ENCODE measurements at regions not wholly inside any gene's neighbourhood (a gene's known extent, or its start where the extent isn't known, plus 50 kb on each side); places are given as distances from the start of the nearest gene placed in this dataset.
A peak's percentile ranks its signal among the peaks of the same experiment; 100 is the strongest.

DNA sequence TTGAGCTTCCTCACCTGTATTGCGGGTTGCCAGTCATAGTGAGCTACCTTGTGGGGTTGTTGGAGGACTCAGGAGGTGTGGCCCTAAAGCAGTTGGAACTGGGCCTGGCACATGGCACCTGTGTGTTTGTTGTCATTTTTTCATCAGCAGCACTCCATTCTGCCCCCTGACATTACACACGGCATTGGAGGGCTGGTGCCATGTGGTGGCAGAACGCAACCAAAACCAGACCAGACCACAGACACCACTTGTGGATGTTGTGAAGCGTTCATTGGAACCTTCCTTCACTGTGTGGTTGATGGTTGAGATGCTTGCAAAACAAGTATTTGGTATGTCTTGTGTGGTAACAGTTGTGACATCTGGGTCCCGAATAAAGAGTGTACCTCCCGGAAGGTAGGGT is 113.2 kb upstream of the ERCC6L2 start:
- Histone ChIP-seq H3K36me3 (no peaks in the 10 kb centered on the region), H3K4me3 (no peak overlapping the region), H3K27ac (no peak overlapping the region), H3K9me3 (no peaks in the 10 kb centered on the region), H3K27me3 (no peaks in the 10 kb centered on the region), H3K4me1 (peaks cover 0 to 20% (median 2%) of the 10 kb centered on the region in 4 donors)
- 95 to 100% methylated on average over 6 of the region's 6 CpGs for WGBS, 2 donors
- TF ChIP-seq, protein P1, sequence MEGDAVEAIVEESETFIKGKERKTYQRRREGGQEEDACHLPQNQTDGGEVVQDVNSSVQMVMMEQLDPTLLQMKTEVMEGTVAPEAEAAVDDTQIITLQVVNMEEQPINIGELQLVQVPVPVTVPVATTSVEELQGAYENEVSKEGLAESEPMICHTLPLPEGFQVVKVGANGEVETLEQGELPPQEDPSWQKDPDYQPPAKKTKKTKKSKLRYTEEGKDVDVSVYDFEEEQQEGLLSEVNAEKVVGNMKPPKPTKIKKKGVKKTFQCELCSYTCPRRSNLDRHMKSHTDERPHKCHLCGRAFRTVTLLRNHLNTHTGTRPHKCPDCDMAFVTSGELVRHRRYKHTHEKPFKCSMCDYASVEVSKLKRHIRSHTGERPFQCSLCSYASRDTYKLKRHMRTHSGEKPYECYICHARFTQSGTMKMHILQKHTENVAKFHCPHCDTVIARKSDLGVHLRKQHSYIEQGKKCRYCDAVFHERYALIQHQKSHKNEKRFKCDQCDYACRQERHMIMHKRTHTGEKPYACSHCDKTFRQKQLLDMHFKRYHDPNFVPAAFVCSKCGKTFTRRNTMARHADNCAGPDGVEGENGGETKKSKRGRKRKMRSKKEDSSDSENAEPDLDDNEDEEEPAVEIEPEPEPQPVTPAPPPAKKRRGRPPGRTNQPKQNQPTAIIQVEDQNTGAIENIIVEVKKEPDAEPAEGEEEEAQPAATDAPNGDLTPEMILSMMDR (IDR thresholded peaks at IDR 0.05), result no peak
- TF ChIP-seq EP300 (IDR thresholded peaks at IDR 0.05), result no peak
- TF ChIP-seq POLR2A (IDR thresholded peaks at IDR 0.05), result no peak
- DNase-seq (ENCODE audit: low spot score in 2 of 2), result no peak

DNA sequence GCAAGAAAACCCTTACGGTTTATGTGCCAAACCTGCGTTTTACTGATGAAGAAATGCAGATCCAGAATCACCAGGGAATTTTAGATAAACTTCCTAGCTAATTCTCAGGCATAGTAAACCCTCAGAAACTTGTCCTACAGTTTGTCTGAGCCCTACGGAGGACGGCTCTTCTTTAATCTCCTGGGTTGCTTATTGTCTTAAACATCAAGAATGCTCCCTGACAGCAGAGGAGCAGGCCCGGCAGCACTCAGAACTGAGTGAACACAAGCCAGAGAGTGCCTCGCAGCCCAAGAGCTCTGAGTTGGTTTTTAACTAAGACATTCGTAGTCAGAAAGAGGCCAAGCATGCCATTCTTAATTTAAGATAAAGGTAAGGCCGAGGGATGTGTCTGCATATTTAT is 114.7 kb upstream of the ERCC6L2 start:
- TF ChIP-seq POLR2A (IDR thresholded peaks at IDR 0.05) (no peak), EP300 (IDR thresholded peaks at IDR 0.05) (no peak)
- TF ChIP-seq, protein P1 (IDR thresholded peaks at IDR 0.05), result no peak
- H3K27me3 ChIP-seq, result no peaks in the 10 kb centered on the region
- no peak overlapping the region for H3K4me3 ChIP-seq
- DNase-seq (ENCODE audit: low spot score in 2 of 2), result no peak
- no peak overlapping the region for H3K27ac ChIP-seq
- H3K36me3 ChIP-seq, result no peaks in the 10 kb centered on the region
- no peaks in the 10 kb centered on the region for H3K9me3 ChIP-seq
- 78% methylated on average over 8 of the region's 8 CpGs for WGBS, 2 donors
- H3K4me1 ChIP-seq, result peaks cover 0 to 35% (median 2%) of the 10 kb centered on the region in 4 donors

DNA sequence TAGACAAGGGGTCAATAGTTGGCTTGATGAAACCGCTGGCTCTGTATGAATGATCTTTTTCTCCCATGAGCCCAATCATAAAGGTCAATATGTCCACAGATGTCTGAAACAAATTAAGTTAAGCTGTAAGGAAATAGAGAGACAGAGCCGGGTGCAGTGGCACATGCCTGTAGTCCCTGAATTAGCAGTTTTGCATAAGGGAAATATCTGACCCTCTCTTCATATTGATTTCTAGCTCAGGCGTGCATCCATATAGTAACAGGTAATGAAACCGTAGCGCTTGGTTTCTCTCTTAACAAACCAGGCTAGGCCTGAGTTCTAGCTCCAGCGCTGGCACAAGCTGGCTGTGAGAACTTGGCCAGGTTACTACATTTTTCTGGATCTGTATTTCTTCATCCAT is 118.1 kb upstream of the ERCC6L2 start:
- 67 to 71% methylated on average over 6 of the region's 6 CpGs for WGBS, 2 donors
- peak overlapping the region; percentile 25 to 75 (median 56) for H3K27ac ChIP-seq
- H3K36me3 ChIP-seq, result no peaks in the 10 kb centered on the region
- H3K9me3 ChIP-seq, result no peaks in the 10 kb centered on the region
- peaks cover 0 to 56% (median 9%) of the 10 kb centered on the region in 4 donors for H3K4me1 ChIP-seq
- TF ChIP-seq POLR2A (IDR thresholded peaks at IDR 0.05) (no peak), EP300 (IDR thresholded peaks at IDR 0.05) (peak in 1 of 2 donors; percentile 4)
- TF ChIP-seq, protein P1 (IDR thresholded peaks at IDR 0.05), result no peak
- H3K27me3 ChIP-seq, result no peaks in the 10 kb centered on the region
- no peak for DNase-seq (ENCODE audit: low spot score in 2 of 2)
- H3K4me3 ChIP-seq, result no peak overlapping the region

DNA sequence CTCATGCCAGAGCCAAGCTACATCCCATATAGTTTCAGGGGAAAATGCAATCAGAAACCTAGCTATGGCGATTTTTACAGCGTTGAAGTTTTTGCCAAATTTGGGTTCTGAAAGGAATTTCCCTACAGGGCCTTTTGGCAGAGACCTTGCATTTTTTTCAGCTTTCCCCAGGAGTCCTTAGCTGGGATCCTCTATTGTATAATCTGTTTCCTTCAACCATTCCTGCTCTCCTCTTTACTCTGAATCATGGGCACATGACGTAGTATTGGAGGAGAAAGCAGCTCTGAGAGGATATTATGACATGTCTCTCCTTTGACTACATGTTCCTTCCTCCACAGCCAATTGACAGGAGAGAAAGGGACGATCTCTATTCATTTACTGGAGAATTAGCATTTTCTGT is 118.5 kb upstream of the ERCC6L2 start:
- peak in 1 of 2 donors; percentile 25 for DNase-seq (ENCODE audit: low spot score in 2 of 2)
- Histone ChIP-seq H3K27ac (peak overlapping the region; percentile 25 to 75 (median 56)), H3K9me3 (no peaks in the 10 kb centered on the region), H3K36me3 (no peaks in the 10 kb centered on the region), H3K27me3 (peaks cover 0 to 2% of the 10 kb centered on the region in 2 donors), H3K4me3 (no peak overlapping the region), H3K4me1 (peaks cover 0 to 61% (median 11%) of the 10 kb centered on the region in 4 donors)
- 18 to 20% methylated on average over 4 of the region's 4 CpGs for WGBS, 2 donors
- TF ChIP-seq POLR2A (IDR thresholded peaks at IDR 0.05) (no peak), EP300 (IDR thresholded peaks at IDR 0.05) (peak in 1 of 2 donors; percentile 63)

DNA sequence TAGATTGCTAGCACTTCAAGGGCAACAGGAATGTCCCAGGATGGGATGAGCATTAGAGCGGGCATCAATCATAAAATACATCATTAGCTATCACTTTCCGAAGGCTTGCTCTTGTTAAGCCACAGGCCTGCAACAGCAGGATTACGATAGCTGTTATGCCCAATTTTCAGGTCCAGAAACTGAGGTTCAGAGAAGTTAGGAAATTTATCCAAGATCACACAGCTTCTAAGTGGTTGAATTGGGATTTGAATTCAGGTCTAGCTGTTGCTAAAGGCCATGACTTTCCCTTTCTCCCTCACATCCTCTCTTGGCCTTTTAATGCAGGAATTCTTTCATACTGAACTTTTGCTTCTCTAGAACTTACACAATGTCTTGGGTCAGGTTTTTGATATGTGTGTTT is 119.4 kb upstream of the ERCC6L2 start:
- Histone ChIP-seq H3K4me3 (no peak overlapping the region), H3K27me3 (peaks cover 0 to 3% of the 10 kb centered on the region in 2 donors), H3K36me3 (no peaks in the 10 kb centered on the region), H3K4me1 (peaks cover 0 to 62% (median 11%) of the 10 kb centered on the region in 4 donors), H3K9me3 (no peaks in the 10 kb centered on the region), H3K27ac (peak overlapping the region in 2 of 4 donors; percentile 72 to 75)
- DNase-seq (ENCODE audit: low spot score in 2 of 2), result no peak
- TF ChIP-seq, protein P1 (IDR thresholded peaks at IDR 0.05), result no peak
- TF ChIP-seq EP300 (IDR thresholded peaks at IDR 0.05) (no peak), POLR2A (IDR thresholded peaks at IDR 0.05) (no peak)
- 91 to 99% methylated on average over 3 of the region's 3 CpGs for WGBS, 2 donors

DNA sequence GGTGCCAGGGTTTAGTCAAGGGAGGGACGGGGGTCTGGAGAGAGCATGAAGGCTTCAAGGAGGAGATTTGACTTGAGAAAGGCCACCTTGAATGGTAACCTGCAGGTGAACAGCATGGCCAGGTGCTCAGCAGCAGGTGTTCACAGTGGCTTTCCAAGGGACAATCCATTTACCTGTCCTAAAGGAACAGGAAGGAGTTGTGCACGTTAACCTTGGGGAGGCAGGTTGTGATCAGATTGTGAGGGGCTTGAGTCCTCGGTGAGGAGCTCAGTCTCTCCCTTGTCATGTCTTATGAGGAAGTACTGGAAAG is 120.1 kb upstream of the ERCC6L2 start:
- WGBS, 2 donors, result 88 to 90% methylated on average over 3 of the region's 3 CpGs
- Histone ChIP-seq H3K27me3 (peaks cover 0 to 3% of the 10 kb centered on the region in 2 donors), H3K36me3 (no peaks in the 10 kb centered on the region), H3K9me3 (no peaks in the 10 kb centered on the region), H3K4me3 (no peak overlapping the region), H3K27ac (peak overlapping the region in 2 of 4 donors; percentile 72 to 75), H3K4me1 (peaks cover 0 to 62% (median 11%) of the 10 kb centered on the region in 4 donors)
- TF ChIP-seq, protein P1 (IDR thresholded peaks at IDR 0.05), result no peak
- TF ChIP-seq EP300 (IDR thresholded peaks at IDR 0.05) (no peak), POLR2A (IDR thresholded peaks at IDR 0.05) (no peak)
- no peak for DNase-seq (ENCODE audit: low spot score in 2 of 2)
